ENCODE measurements at regions not wholly inside any gene's neighbourhood (a gene's known extent, or its start where the extent isn't known, plus 50 kb on each side); places are given as distances from the start of the nearest gene placed in this dataset.

DNA sequence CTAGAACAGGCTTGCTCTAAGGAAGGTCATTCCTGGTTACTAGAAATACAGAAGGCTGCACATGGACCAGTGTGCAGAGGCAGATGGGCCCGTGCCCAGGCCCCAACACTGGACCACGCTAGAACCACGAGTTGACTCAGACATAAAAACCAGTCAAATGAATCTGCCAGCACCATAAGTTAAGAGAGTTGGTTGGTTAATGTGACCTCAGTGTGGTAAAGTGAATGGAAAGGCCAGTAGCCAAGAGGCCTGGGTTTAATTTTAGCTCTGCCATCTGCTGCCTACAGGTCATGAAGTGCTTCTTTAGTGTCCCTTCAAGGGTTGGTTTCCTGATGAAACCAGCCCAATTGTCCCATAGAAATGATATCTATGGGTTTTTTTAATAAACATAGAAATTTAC lies 329.6 kb upstream of the NRP1 start:
- no peak overlapping the region for H3K4me2 ChIP-seq (ENCODE audit: insufficient read depth, low read length)
- no peak overlapping the region for H3K4me3 ChIP-seq (ENCODE audit: low read depth in 1 of 2, low read length in 2 of 2)
- H3K79me2 ChIP-seq (ENCODE audit: insufficient read depth, low read length) = no peaks in the 10 kb centered on the region
- ATAC-seq (ENCODE audit: insufficient read depth, low read depth) (no peak), DNase-seq (no peak)
- no peaks in the 10 kb centered on the region for H4K20me1 ChIP-seq (ENCODE audit: insufficient read depth, low read length)
- H3K9ac ChIP-seq (ENCODE audit: low read depth, low read length) = no peak overlapping the region
- H3K9me3 ChIP-seq (ENCODE audit: insufficient read depth, low read length, severe bottlenecking) = no peaks in the 10 kb centered on the region
- TF ChIP-seq EZH2 (IDR thresholded peaks at IDR 0.05; ENCODE audit: borderline replicate concordance, low read depth, low read length, severe bottlenecking) = no peak
- TF ChIP-seq, protein P1, sequence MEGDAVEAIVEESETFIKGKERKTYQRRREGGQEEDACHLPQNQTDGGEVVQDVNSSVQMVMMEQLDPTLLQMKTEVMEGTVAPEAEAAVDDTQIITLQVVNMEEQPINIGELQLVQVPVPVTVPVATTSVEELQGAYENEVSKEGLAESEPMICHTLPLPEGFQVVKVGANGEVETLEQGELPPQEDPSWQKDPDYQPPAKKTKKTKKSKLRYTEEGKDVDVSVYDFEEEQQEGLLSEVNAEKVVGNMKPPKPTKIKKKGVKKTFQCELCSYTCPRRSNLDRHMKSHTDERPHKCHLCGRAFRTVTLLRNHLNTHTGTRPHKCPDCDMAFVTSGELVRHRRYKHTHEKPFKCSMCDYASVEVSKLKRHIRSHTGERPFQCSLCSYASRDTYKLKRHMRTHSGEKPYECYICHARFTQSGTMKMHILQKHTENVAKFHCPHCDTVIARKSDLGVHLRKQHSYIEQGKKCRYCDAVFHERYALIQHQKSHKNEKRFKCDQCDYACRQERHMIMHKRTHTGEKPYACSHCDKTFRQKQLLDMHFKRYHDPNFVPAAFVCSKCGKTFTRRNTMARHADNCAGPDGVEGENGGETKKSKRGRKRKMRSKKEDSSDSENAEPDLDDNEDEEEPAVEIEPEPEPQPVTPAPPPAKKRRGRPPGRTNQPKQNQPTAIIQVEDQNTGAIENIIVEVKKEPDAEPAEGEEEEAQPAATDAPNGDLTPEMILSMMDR (IDR thresholded peaks at IDR 0.05; ENCODE audit: borderline replicate concordance, extremely low read depth, low read length, poor library complexity, severe bottlenecking) = no peak
- no peaks in the 10 kb centered on the region for H3K27me3 ChIP-seq (ENCODE audit: insufficient read depth, low read length, poor library complexity)
- H3K4me1 ChIP-seq (ENCODE audit: insufficient read depth, low read length) = no peaks in the 10 kb centered on the region
- no peak overlapping the region for H3K27ac ChIP-seq (ENCODE audit: low read length)
- H2AFZ ChIP-seq (ENCODE audit: low read depth, low read length) = no peak overlapping the region
- H3K36me3 ChIP-seq (ENCODE audit: insufficient read depth, low read length) = no peaks in the 10 kb centered on the region

DNA sequence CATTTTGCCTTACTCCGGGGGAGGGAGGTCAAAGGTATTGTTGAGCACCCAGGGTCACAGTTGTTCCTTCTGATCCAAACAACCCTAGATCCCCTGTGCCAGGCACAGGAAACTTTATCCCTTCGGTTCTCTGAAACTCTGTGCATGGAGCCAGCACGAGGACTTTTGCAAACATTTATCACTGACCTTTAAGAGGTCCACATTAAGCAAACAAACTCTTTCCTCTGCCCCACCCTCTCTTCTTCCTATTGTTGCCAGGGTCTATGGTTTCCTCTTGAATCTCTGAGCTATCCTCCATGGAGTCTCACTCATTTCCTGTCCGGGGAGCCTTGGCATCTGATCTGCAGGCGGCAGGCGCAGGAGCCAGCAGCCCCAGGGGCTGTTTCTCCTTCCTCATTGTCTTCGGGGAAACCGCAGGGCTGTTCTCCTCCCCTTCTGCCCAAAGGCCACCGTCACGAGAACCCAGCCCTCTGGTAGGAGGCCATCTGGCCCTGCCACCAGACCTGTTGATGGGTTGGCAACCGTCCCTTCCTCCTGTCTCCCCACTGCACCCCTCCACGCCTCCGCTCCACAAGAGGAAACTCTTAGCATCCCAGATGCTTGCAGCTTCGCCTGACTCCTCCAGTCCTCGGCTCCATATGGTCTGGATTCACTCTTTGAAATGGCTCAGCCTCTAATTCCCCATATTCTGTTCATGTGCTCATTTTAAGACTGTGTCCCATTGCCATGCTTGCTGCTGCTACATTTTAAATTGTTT lies 327.3 kb upstream of the NRP1 start:
- DNase-seq = no peak
- no peak for ATAC-seq (ENCODE audit: insufficient read depth, low read depth)
- H3K9ac ChIP-seq (ENCODE audit: low read depth, low read length) = no peak overlapping the region
- no peak overlapping the region for H3K27ac ChIP-seq (ENCODE audit: low read length)
- H3K4me1 ChIP-seq (ENCODE audit: insufficient read depth, low read length) = no peaks in the 10 kb centered on the region
- no peaks in the 10 kb centered on the region for H3K27me3 ChIP-seq (ENCODE audit: insufficient read depth, low read length, poor library complexity)
- H3K79me2 ChIP-seq (ENCODE audit: insufficient read depth, low read length) = no peaks in the 10 kb centered on the region
- H4K20me1 ChIP-seq (ENCODE audit: insufficient read depth, low read length) = no peaks in the 10 kb centered on the region
- H2AFZ ChIP-seq (ENCODE audit: low read depth, low read length) = no peak overlapping the region
- H3K9me3 ChIP-seq (ENCODE audit: insufficient read depth, low read length, severe bottlenecking) = no peaks in the 10 kb centered on the region
- H3K4me3 ChIP-seq (ENCODE audit: low read depth in 1 of 2, low read length in 2 of 2) = no peak overlapping the region
- no peak overlapping the region for H3K4me2 ChIP-seq (ENCODE audit: insufficient read depth, low read length)
- H3K36me3 ChIP-seq (ENCODE audit: insufficient read depth, low read length) = no peaks in the 10 kb centered on the region
- no peak for TF ChIP-seq EZH2 (IDR thresholded peaks at IDR 0.05; ENCODE audit: borderline replicate concordance, low read depth, low read length, severe bottlenecking)
- TF ChIP-seq, protein P1 (IDR thresholded peaks at IDR 0.05; ENCODE audit: borderline replicate concordance, extremely low read depth, low read length, poor library complexity, severe bottlenecking) = no peak

DNA sequence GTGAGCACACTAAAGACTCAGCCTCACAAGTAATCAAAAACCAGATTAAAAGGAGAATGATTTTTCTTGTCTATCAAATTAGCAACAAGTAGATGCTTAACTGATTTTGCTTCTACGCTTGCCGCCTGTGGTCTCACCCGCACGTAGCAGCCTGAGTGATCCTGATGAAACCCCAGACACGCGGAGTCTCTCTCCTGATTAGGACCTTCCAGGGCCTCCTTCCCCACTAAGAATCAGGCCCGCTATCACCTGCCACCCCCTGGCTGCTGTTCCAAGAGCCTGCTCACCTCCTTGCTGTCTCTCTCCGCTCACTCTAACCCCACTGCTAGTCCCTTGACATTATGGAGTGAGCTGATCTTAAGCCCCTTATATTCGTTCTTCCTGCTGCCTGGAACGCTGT lies 325.9 kb upstream of the NRP1 start:
- Histone ChIP-seq H3K4me1 (ENCODE audit: insufficient read depth, low read length) (no peaks in the 10 kb centered on the region), H3K79me2 (ENCODE audit: insufficient read depth, low read length) (no peaks in the 10 kb centered on the region), H4K20me1 (ENCODE audit: insufficient read depth, low read length) (no peaks in the 10 kb centered on the region), H3K9ac (ENCODE audit: low read depth, low read length) (no peak overlapping the region), H3K27me3 (ENCODE audit: insufficient read depth, low read length, poor library complexity) (no peaks in the 10 kb centered on the region), H3K27ac (ENCODE audit: low read length) (no peak overlapping the region), H3K9me3 (ENCODE audit: insufficient read depth, low read length, severe bottlenecking) (no peaks in the 10 kb centered on the region), H3K4me3 (ENCODE audit: low read depth in 1 of 2, low read length in 2 of 2) (no peak overlapping the region), H2AFZ (ENCODE audit: low read depth, low read length) (no peak overlapping the region), H3K36me3 (ENCODE audit: insufficient read depth, low read length) (no peaks in the 10 kb centered on the region), H3K4me2 (ENCODE audit: insufficient read depth, low read length) (no peak overlapping the region)
- no peak for DNase-seq
- ATAC-seq (ENCODE audit: insufficient read depth, low read depth) = no peak
- TF ChIP-seq, protein P1 (IDR thresholded peaks at IDR 0.05; ENCODE audit: borderline replicate concordance, extremely low read depth, low read length, poor library complexity, severe bottlenecking) = no peak
- TF ChIP-seq EZH2 (IDR thresholded peaks at IDR 0.05; ENCODE audit: borderline replicate concordance, low read depth, low read length, severe bottlenecking) = no peak
